ENCODE measurements at regions not wholly inside any gene's neighbourhood (a gene's known extent, or its start where the extent isn't known, plus 50 kb on each side); places are given as distances from the start of the nearest gene placed in this dataset.
"Not testable (repeated sequence)": the region's sequence is repeated elsewhere in the genome, so short reads cannot be mapped to it uniquely, and the experiment has no call there.

GRCh38 chr18:15330149-15330548 lies 582.2 kb downstream of the ANKRD30B start:
- TF ChIP-seq CEBPB (IDR thresholded peaks at IDR 0.05; ENCODE audit: low read depth, low read length); MXI1 (IDR thresholded peaks at IDR 0.05; ENCODE audit: borderline replicate concordance, low read depth, low read length); USF2 (IDR thresholded peaks at IDR 0.05; ENCODE audit: low read depth, low read length); CTCF (conservative IDR thresholded peaks at IDR 0.05; ENCODE audit: low read depth, low read length); BHLHE40 (IDR thresholded peaks at IDR 0.05; ENCODE audit: low read depth, low read length); MAFK (IDR thresholded peaks at IDR 0.05; ENCODE audit: low read depth, low read length): not testable (repeated sequence)
